WTC11 (cell line): ENCODE measurements at regions not wholly inside any gene's neighbourhood (a gene's known extent, or its start where the extent isn't known, plus 50 kb on each side); places are given as distances from the start of the nearest gene placed in this dataset.
"Not testable (repeated sequence)": the region's sequence is repeated elsewhere in the genome, so short reads cannot be mapped to it uniquely, and the experiment has no call there.

Experiments
- ATAC-seq: fragments of 200-7000 bp; cut with Tn5 transposase; 2 replicates; pipeline ENCODE4 v1.10.0; 2021; ENCODE audit warnings: mild to moderate bottlenecking, moderate library complexity
- CTCF ChIA-PET: fragments of 300-600 bp; sonication (Branson Sonifier 250); formaldehyde crosslinking; loops from one replicate; lab custom pipeline; 2021; ENCODE audit warnings: antibody characterized with exemption; lab: Charles Lee
- POLR2A ChIA-PET: fragments of 350-600 bp; sonication (Branson Sonifier 250); formaldehyde crosslinking; loops from one replicate; lab custom pipeline; 2021; ENCODE audit warnings: antibody characterized with exemption; lab: Charles Lee
- DNase-seq: peaks from one replicate; pipeline ENCODE4 v3.0.0; 2021; ENCODE audit warnings: low spot score
- H3K27ac Mint-ChIP-seq: 2 replicates; pipeline ENCODE4 v1.8.0; 2021; ENCODE audit warnings: mixed read lengths
- H3K27me3 Mint-ChIP-seq: 2 replicates; pipeline ENCODE4 v1.8.0; 2021; ENCODE audit warnings: low read depth, mild to moderate bottlenecking, moderate library complexity, mixed read lengths
- H3K36me3 Mint-ChIP-seq: 2 replicates; pipeline ENCODE4 v1.8.0; 2021; ENCODE audit warnings: mixed read lengths
- H3K4me1 Mint-ChIP-seq: 2 replicates; pipeline ENCODE4 v1.8.0; 2022; ENCODE audit warnings: mixed read lengths
- H3K4me3 Mint-ChIP-seq: 2 replicates; pipeline ENCODE4 v1.8.0; 2021; ENCODE audit warnings: mild to moderate bottlenecking, moderate library complexity, mixed read lengths
- H3K9me3 Mint-ChIP-seq: 2 replicates; pipeline ENCODE4 v1.8.0; 2021; ENCODE audit warnings: mixed read lengths
- ATF1 ChIP-seq: sonication (generic); formaldehyde crosslinking; IDR thresholded peaks from 2 replicates; pipeline ENCODE4 v1.8.1; 2023; ENCODE audit warnings: mild to moderate bottlenecking, moderate library complexity, missing genetic modification reagents
- CBFB ChIP-seq: sonication (generic); formaldehyde crosslinking; IDR thresholded peaks from 2 replicates; pipeline ENCODE4 v1.8.1; 2022; ENCODE audit warnings: mild to moderate bottlenecking, low read depth, missing genetic modification reagents
- ETV6 ChIP-seq: sonication (generic); formaldehyde crosslinking; IDR thresholded peaks from 2 replicates; pipeline ENCODE4 v1.8.1; 2022; ENCODE audit warnings: mild to moderate bottlenecking, missing genetic modification reagents
- GABPB1 ChIP-seq: sonication (generic); formaldehyde crosslinking; IDR thresholded peaks from 2 replicates; pipeline ENCODE4 v1.8.1; 2023; ENCODE audit warnings: mild to moderate bottlenecking, missing genetic modification reagents
- HMGA2 ChIP-seq: fragments of 250-450 bp; sonication (Bioruptor Pico); IDR thresholded peaks from 2 replicates; pipeline ENCODE4 v1.4.0; 2021; ENCODE audit warnings: mild to moderate bottlenecking, moderate library complexity
- JUN ChIP-seq: sonication (generic); formaldehyde crosslinking; IDR thresholded peaks from 2 replicates; pipeline ENCODE4 v1.8.0; 2023; ENCODE audit warnings: mild to moderate bottlenecking, missing genetic modification reagents
- MAX ChIP-seq: sonication (generic); formaldehyde crosslinking; IDR thresholded peaks from 2 replicates; pipeline ENCODE4 v1.8.0; 2022; ENCODE audit warnings: mild to moderate bottlenecking, missing genetic modification reagents
- NFYB ChIP-seq: sonication (generic); formaldehyde crosslinking; conservative IDR thresholded peaks from 2 replicates; pipeline ENCODE4 v1.8.0; 2022; ENCODE audit warnings: low read depth, missing genetic modification reagents
- NR1H2 ChIP-seq: sonication (generic); formaldehyde crosslinking; IDR thresholded peaks from 2 replicates; pipeline ENCODE4 v1.9.0; 2021; ENCODE audit warnings: mild to moderate bottlenecking, moderate library complexity, missing genetic modification reagents
- PRRX2 ChIP-seq: fragments of 250-450 bp; sonication (Bioruptor Pico); IDR thresholded peaks from 2 replicates; pipeline ENCODE4 v1.8.0; 2021; ENCODE audit warnings: mild to moderate bottlenecking
- SP1 ChIP-seq: sonication (generic); formaldehyde crosslinking; conservative IDR thresholded peaks from 2 replicates; pipeline ENCODE4 v1.8.1; 2022; ENCODE audit warnings: missing genetic modification reagents
- TP53 ChIP-seq: sonication (generic); formaldehyde crosslinking; IDR thresholded peaks from 2 replicates; pipeline ENCODE4 v1.8.1; 2023; ENCODE audit warnings: mild to moderate bottlenecking, missing genetic modification reagents
- USF1 ChIP-seq: sonication (generic); formaldehyde crosslinking; IDR thresholded peaks from 2 replicates; pipeline ENCODE4 v1.8.0; 2022; ENCODE audit warnings: mild to moderate bottlenecking, missing genetic modification reagents
- ZBTB21 ChIP-seq: sonication (generic); formaldehyde crosslinking; IDR thresholded peaks from 2 replicates; pipeline ENCODE4 v1.8.1; 2023; ENCODE audit warnings: mild to moderate bottlenecking, missing genetic modification reagents, borderline replicate concordance
- ZNF396 ChIP-seq: fragments of 250-450 bp; sonication (Bioruptor Pico); IDR thresholded peaks from 2 replicates; pipeline ENCODE4 v1.8.0; 2021; ENCODE audit warnings: mild to moderate bottlenecking, moderate library complexity, borderline replicate concordance
- TF ChIP-seq, protein P1 (sequence below): fragments of 250-450 bp; sonication (Bioruptor Pico); IDR thresholded peaks from 2 replicates; pipeline ENCODE4 v1.9.0; 2021; ENCODE audit warnings: mild to moderate bottlenecking
- TF ChIP-seq, protein P2 (sequence below): sonication (generic); formaldehyde crosslinking; IDR thresholded peaks from 2 replicates; pipeline ENCODE4 v1.8.1; 2023; ENCODE audit warnings: mild to moderate bottlenecking, missing genetic modification reagents, moderate library complexity
- TF ChIP-seq, protein P3 (sequence below): sonication (generic); formaldehyde crosslinking; conservative IDR thresholded peaks from 2 replicates; pipeline ENCODE4 v1.8.1; 2023; ENCODE audit warnings: mild to moderate bottlenecking, low read depth, missing genetic modification reagents, moderate library complexity
- TF ChIP-seq, protein P4 (sequence below): sonication (generic); formaldehyde crosslinking; IDR thresholded peaks from 2 replicates; pipeline ENCODE4 v1.8.0; 2022; ENCODE audit warnings: mild to moderate bottlenecking, missing genetic modification reagents

GRCh38 chr11:13577881-13578280, 82.1 kb upstream of the PTH start:
- Mint-ChIP-seq H3K27me3 (peaks cover 14% of the 10 kb centered on the region), H3K4me1 (no peaks in the 10 kb centered on the region), H3K4me3 (no peak overlapping the region), H3K27ac (no peak overlapping the region), H3K36me3 (peaks cover 18% of the 10 kb centered on the region), H3K9me3 (peaks cover 55% of the 10 kb centered on the region)
- ChIA-PET CTCF (no interaction called here), POLR2A (no interaction called here)
- ATAC-seq (no peak), DNase-seq (no peak)
- TF ChIP-seq TP53 (CRISPR knock-in tag) (no peak), CBFB (CRISPR knock-in tag) (no peak), PRRX2 (CRISPR knock-in tag) (no peak), ZBTB21 (CRISPR knock-in tag) (no peak)

DNA sequence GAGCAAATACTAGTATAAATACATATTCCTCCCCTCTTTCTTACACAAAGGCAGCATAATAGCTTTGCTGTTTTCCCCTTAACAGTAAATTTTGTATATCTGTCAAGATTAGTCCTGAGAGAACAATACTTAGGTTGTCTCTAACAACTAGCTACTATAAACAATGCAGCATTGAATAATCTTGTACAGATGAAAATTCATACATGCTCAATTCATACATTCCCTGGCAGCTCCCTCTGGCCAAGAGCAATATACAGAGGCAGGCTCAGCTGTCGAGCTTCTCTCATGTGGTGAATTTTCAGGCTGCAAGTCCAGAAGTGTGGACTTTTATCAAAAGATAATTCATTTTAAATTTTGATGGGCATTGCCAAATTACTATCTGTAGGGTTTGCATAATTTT, 81.2 kb upstream of the PTH start:
- no peak overlapping the region for H3K27ac Mint-ChIP-seq

DNA sequence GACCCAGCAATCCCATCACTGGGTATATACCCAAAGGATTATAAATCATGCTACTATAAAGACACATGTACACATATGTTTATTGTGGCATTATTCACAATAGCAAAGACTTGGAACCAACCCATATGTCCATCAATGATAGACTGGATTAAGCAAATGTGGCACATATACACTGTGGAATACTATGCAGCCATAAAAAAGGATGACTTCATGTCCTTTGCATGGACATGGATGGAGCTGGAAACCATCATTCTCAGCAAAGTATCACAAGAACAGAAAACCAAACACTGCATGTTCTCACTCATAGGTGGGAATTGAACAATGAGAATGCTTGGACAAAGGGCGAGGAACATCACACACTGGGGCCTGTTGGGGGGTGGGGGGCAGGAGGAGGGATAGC, 79.6 kb upstream of the PTH start:
- DNase-seq, H3K4me1 Mint-ChIP-seq, H3K27ac Mint-ChIP-seq, ATAC-seq, H3K36me3 Mint-ChIP-seq, CTCF ChIA-PET, POLR2A ChIA-PET, H3K4me3 Mint-ChIP-seq: not testable (repeated sequence)
- Mint-ChIP-seq H3K9me3 (peaks cover 43% of the 10 kb centered on the region), H3K27me3 (peaks cover 11% of the 10 kb centered on the region)

More for the DNA sequence above, 81.2 kb upstream of the PTH start:
- CTCF ChIA-PET: no interaction called here
- TF ChIP-seq ETV6 (CRISPR knock-in tag) (no peak), ATF1 (CRISPR knock-in tag) (no peak), JUN (CRISPR knock-in tag) (no peak), ZNF396 (CRISPR knock-in tag) (no peak), GABPB1 (CRISPR knock-in tag) (no peak), NR1H2 (CRISPR knock-in tag) (no peak), HMGA2 (CRISPR knock-in tag) (no peak), NFYB (no peak), SP1 (CRISPR knock-in tag) (no peak), MAX (no peak), USF1 (CRISPR knock-in tag) (no peak), TP53 (CRISPR knock-in tag) (no peak)
- TF ChIP-seq, protein P1, sequence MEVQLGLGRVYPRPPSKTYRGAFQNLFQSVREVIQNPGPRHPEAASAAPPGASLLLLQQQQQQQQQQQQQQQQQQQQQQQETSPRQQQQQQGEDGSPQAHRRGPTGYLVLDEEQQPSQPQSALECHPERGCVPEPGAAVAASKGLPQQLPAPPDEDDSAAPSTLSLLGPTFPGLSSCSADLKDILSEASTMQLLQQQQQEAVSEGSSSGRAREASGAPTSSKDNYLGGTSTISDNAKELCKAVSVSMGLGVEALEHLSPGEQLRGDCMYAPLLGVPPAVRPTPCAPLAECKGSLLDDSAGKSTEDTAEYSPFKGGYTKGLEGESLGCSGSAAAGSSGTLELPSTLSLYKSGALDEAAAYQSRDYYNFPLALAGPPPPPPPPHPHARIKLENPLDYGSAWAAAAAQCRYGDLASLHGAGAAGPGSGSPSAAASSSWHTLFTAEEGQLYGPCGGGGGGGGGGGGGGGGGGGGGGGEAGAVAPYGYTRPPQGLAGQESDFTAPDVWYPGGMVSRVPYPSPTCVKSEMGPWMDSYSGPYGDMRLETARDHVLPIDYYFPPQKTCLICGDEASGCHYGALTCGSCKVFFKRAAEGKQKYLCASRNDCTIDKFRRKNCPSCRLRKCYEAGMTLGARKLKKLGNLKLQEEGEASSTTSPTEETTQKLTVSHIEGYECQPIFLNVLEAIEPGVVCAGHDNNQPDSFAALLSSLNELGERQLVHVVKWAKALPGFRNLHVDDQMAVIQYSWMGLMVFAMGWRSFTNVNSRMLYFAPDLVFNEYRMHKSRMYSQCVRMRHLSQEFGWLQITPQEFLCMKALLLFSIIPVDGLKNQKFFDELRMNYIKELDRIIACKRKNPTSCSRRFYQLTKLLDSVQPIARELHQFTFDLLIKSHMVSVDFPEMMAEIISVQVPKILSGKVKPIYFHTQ: no peak
- TF ChIP-seq, protein P2, sequence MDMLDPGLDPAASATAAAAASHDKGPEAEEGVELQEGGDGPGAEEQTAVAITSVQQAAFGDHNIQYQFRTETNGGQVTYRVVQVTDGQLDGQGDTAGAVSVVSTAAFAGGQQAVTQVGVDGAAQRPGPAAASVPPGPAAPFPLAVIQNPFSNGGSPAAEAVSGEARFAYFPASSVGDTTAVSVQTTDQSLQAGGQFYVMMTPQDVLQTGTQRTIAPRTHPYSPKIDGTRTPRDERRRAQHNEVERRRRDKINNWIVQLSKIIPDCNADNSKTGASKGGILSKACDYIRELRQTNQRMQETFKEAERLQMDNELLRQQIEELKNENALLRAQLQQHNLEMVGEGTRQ (CRISPR knock-in tag): no peak
- TF ChIP-seq, protein P3, sequence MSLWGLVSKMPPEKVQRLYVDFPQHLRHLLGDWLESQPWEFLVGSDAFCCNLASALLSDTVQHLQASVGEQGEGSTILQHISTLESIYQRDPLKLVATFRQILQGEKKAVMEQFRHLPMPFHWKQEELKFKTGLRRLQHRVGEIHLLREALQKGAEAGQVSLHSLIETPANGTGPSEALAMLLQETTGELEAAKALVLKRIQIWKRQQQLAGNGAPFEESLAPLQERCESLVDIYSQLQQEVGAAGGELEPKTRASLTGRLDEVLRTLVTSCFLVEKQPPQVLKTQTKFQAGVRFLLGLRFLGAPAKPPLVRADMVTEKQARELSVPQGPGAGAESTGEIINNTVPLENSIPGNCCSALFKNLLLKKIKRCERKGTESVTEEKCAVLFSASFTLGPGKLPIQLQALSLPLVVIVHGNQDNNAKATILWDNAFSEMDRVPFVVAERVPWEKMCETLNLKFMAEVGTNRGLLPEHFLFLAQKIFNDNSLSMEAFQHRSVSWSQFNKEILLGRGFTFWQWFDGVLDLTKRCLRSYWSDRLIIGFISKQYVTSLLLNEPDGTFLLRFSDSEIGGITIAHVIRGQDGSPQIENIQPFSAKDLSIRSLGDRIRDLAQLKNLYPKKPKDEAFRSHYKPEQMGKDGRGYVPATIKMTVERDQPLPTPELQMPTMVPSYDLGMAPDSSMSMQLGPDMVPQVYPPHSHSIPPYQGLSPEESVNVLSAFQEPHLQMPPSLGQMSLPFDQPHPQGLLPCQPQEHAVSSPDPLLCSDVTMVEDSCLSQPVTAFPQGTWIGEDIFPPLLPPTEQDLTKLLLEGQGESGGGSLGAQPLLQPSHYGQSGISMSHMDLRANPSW (CRISPR knock-in tag): no peak
- TF ChIP-seq, protein P4, sequence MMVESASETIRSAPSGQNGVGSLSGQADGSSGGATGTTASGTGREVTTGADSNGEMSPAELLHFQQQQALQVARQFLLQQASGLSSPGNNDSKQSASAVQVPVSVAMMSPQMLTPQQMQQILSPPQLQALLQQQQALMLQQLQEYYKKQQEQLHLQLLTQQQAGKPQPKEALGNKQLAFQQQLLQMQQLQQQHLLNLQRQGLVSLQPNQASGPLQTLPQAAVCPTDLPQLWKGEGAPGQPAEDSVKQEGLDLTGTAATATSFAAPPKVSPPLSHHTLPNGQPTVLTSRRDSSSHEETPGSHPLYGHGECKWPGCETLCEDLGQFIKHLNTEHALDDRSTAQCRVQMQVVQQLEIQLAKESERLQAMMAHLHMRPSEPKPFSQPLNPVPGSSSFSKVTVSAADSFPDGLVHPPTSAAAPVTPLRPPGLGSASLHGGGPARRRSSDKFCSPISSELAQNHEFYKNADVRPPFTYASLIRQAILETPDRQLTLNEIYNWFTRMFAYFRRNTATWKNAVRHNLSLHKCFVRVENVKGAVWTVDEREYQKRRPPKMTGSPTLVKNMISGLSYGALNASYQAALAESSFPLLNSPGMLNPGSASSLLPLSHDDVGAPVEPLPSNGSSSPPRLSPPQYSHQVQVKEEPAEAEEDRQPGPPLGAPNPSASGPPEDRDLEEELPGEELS (CRISPR knock-in tag): no peak
- ATAC-seq: no peak
- H3K27me3 Mint-ChIP-seq: peaks cover 14% of the 10 kb centered on the region
- peaks cover 18% of the 10 kb centered on the region for H3K36me3 Mint-ChIP-seq
- POLR2A ChIA-PET: no interaction called here
- no peaks in the 10 kb centered on the region for H3K4me1 Mint-ChIP-seq
- peaks cover 50% of the 10 kb centered on the region for H3K9me3 Mint-ChIP-seq
- DNase-seq: no peak
- no peak overlapping the region for H3K4me3 Mint-ChIP-seq
